ENCODE measurements at regions not wholly inside any gene's neighbourhood (a gene's known extent, or its start where the extent isn't known, plus 50 kb on each side); places are given as distances from the start of the nearest gene placed in this dataset.
"Not testable (repeated sequence)": the region's sequence is repeated elsewhere in the genome, so short reads cannot be mapped to it uniquely, and the experiment has no call there.

- DNase-seq = no peak
Measured at GRCh38 chr6:25192590-25193459, 86.3 kb upstream of the CARMIL1 start.

DNA sequence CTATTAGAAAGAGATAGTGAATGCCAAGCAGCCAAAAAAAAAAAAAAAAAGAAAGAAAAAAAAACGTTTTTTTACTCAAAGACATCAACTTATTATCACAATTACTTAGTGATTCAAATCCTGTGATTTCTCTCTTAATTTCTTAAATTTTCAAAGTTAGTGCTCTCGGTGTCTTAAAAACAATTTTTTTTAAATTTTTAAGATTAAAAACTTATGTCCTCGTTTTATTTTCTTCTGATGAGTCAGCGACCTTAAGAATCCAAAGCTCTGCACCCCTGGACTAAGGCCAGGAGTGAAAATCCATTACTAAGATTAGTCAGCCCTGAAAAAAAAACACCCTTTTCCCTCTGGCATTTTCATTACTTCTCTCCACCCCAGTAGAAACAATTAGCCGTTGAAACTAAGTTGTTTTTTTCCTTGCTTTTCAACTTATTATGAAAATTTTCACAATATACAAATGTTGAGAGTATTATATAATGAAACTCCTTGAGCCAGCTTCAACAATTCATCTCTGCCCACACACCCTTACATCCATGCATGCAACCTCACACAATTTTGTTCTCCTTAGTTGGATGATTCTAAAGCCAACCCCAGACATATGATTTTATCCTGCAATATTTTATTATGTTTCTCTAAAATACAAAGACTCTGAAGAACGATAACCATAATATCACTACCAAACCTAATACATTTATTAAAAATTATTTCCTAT, 85.6 kb upstream of the CARMIL1 start:
- DNase-seq = no peak

DNA sequence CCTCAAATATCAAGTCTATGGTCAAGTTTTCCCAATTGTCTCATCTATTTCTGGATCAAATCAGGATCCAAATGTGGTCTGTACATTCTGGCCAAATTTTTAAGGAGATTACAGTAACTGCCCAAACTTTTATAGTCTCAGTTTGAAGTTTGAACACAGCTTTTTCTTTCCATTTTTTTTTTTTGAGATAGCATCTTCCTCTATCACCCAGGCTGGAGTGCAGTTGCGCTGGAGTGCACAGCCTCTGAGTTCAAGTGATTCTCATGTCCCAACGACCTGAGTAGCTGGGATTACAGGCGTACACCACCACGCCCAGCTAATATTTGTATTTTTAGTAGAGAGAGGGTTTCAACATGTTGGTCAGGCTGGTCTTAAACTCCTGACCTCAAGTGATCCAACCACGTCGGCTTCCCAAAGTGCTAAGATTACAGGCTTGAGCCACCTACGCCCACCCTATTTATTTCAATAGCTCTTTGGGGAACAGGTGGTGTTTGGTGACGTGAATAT, 84.9 kb upstream of the CARMIL1 start:
- no peak for DNase-seq

- no peak for DNase-seq
Measured at GRCh38 chr6:25196464-25196863, 82.7 kb upstream of the CARMIL1 start.

DNA sequence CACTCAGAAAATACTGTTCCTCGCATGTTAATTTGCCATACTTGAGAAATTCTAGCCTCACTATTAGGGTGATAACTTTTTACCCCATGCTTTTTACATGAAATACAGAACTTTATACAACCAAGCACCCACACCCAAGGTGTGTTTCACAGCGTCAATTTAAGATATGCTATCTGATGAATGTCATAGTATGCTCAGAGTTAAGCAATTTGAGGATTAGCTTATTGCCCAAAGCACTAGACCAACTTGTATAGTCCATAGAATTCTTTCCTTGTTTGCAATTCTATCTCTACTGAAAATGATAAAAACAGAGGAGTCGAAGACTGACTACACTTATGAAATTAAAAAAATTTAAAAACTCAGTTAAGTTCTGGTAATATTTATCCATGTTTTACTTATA, 82.1 kb upstream of the CARMIL1 start:
- DNase-seq = no peak

GRCh38 chr6:25199544-25199943, 79.6 kb upstream of the CARMIL1 start:
- no peak for DNase-seq

DNA sequence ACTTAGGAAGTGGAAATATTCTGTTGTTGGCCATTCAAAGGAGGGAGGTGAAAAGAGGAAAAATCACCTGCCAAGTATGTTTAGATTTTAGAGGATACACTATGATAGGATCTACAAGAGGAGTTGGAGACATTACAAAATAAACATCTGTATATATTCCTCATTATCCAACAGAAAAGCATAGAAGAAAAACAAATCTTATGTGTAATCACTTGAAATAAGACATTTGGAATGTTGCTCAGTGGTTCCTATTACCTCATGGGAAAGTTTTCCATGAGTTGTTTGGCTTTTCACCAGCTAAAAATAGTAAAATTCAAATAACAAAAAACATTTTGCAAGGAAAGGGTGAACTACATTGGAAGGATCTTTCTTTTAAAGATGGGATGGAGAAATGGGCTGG, 76.7 kb upstream of the CARMIL1 start:
- no peak for DNase-seq

DNA sequence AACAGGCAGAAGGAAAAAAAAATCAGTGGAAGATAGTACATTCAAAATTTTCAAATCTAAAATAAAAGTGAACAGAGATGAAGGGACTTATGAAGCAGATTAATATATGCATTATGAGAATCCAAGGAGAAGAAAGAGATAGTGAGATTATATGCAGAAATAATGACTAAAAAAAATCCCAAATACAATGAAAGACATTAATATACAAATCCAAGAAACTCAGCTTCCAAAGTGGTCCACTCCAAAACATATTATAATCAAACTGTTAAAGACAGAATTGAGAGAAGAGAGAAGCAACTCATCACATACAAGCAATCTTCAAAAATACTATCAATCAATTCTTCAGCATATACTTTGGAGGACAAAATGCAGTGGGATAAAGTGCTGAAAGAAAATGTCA, 73.5 kb upstream of the CARMIL1 start:
- no peak for DNase-seq

DNA sequence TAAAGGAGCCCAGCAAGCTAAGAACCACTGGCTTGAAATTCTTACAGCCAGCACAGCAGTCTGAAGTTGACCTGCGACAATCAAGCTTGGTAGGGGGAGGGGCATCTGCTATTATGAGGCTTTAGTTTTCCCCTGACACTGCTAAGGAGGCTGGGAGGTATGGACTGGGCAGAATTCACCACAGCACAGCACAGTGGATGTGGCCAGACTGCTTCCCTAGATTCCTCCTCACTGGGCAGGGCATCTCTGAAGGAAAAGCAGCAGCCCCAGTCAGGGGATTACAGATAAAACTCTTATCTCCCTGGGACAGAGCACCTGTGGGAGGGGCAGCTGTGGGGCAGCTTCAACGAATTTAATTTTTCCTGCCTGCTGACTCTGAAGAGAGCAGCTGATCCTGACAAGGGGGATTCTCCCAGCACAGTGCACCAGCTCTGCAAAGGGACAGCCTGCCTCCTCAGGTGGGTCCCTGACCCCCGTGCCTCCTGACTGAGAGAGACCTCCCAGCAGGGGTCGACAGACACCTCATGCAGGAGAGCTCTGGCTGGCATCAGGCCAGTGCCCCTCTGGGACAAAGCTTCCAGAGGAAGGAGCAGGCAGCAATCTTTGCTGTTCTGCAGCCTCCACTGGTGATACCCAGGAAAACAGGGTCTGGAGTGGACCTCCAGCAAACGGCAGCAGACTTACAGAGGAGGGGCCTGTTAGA, 71.6 kb upstream of the CARMIL1 start:
- not testable (repeated sequence) for DNase-seq

GRCh38 chr6:25215881-25216280, 63.3 kb upstream of the CARMIL1 start:
- no peak for DNase-seq

DNA sequence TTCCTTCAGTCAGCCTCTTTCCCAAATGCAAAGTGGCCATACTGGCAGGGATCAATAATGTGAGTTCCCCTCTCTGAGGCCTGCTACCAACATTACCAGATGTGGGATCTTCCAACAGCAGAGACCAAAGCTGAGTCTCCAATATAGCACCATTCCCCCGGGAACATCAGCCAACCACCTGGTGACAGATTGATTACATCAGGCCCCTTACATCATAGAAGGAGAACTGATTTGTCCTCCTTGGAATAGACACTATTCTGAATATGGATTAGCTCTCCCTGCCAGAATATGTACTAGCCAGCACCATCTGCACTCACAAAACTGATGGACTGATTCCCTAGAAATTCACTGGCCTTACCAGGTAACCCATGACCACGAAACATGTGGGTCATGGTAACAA, 61.9 kb upstream of the CARMIL1 start:
- no peak for DNase-seq

DNA sequence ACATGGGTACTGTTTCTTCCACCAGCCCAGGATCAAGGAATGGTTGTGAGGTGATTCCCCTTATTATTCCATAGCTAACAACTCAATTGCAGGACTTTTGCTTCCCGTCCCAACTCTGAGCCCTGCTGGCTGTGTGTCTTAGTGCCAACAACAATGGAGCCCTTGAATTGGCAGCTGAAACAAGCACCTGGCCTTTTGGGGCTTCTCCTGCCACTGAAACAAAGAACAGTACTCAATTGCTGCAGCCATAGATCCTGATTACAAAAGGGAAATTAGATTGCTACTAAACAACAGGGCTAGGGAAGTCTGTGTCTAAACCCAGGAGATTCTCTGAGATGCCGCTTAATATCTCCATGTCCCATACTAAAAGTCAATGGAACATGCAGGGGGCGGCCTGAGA, 61.3 kb upstream of the CARMIL1 start:
- no peak for DNase-seq

DNA sequence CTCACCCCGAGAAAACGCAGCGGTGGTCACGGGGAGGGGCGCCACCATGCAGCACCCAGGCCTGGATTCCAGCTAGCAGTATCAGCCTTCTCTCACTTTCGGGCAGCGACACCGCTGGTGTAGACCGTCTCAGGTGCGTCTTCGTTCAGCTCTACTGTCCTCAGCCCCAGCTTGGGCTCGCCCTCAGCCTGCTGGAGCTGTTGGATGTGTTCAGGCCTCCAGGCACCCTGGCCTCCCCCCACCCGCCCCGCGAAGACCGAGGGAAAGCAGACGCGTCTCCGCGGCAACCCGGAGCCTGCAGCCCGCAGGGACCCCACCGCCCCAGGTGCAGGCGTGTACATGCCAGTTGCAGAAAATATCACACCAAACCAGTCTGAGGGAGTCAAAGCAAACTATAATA, 60.8 kb upstream of the CARMIL1 start:
- DNase-seq = no peak

DNA sequence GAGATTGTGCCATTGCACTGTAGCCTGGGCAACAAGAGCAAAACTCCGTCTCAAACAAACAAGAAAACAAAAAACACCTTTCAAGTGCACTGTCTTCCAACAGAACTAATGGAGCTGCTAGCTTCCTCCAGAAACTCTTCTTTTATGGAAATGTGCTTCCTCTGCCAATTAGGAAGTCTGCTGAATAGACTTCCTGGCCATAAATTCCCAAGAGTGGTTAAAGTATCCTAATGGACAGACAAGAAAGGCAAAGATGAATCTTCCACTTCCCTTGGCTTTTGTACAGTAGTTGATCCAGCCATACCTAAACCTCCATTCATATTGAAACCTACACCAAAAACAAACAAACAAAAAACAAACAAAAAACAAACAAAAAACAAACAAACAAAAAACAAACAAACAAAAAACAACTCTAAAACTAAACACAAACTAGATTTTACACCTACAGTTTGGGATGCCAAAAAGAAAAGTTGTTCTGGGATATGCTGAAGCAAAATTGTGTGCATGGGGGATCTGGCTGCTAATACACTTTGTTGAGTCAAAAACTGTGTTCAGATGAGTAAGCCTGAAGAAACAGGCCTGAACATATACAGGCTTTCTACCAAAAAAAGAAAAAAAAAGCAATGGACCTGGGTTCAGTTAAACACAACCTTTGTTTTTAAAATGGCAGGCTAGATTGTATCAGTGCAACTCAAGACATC, 59.8 kb upstream of the CARMIL1 start:
- no peak for DNase-seq

- DNase-seq = no peak
Measured at GRCh38 chr6:25219917-25220278, 59.3 kb upstream of the CARMIL1 start.

- DNase-seq = no peak
Measured at GRCh38 chr6:25220857-25221256, 58.3 kb upstream of the CARMIL1 start.

- no peak for DNase-seq
Measured at GRCh38 chr6:25222006-25222678, 57.0 kb upstream of the CARMIL1 start.

DNA sequence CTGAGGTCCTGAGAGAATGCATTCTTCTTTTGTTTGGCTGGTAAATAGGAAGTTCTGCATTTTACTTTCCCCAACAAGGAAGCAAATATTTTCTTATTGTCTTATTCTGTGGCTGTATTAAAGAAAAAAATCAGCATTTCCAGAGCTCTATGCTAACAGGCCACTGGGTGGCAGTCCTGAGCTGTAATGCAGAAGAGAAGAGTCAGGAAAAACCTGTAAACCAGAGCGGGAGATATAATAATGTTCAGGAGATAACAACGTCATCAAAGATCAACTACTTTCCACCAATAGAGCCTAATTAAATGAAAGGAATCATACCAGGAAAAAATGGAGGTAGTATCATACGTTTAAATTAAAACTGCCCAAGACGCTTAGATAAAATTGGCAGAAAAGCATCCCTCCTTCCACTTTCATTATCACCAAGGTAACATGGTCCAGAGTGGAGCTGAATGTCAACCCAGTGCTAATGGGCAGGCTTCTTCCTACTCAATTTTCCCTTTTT, 55.6 kb upstream of the CARMIL1 start:
- peak; percentile 37 for DNase-seq

GRCh38 chr6:25224242-25224641, 54.9 kb upstream of the CARMIL1 start:
- no peak for DNase-seq

- DNase-seq = no peak
Measured at GRCh38 chr6:25227854-25228253, 51.3 kb upstream of the CARMIL1 start.

Data from central memory CD4-positive, alpha-beta T cell (primary cell).